ENCODE measurements at regions not wholly inside any gene's neighbourhood (a gene's known extent, or its start where the extent isn't known, plus 50 kb on each side); places are given as distances from the start of the nearest gene placed in this dataset.

- Histone ChIP-seq H4K20me1 (ENCODE audit: low read depth) (no peaks in the 10 kb centered on the region), H3K27me3 (no peaks in the 10 kb centered on the region), H3K79me2 (ENCODE audit: low read depth) (no peaks in the 10 kb centered on the region), H3K4me3 (no peak overlapping the region), H3K4me2 (no peak overlapping the region), H3K9me3 (ENCODE audit: low read depth) (no peaks in the 10 kb centered on the region), H3K27ac (no peak overlapping the region), H3K9ac (no peak overlapping the region), H3K36me3 (no peaks in the 10 kb centered on the region), H2AFZ (replicated peaks) (no peak overlapping the region), H3F3A (ENCODE audit: low read depth) (no peaks in the 10 kb centered on the region), H3K4me1 (no peaks in the 10 kb centered on the region)
- no peak for DNase-seq (ENCODE audit: low spot score)
- Mint-ChIP-seq H3K4me3 (no peak overlapping the region), H3K27ac (no peak overlapping the region), H3K4me1 (peaks cover 4% of the 10 kb centered on the region), H3K36me3 (no peaks in the 10 kb centered on the region), H3K9me3 (no peaks in the 10 kb centered on the region), H3K27me3 (ENCODE audit: insufficient read depth, low read depth) (no peaks in the 10 kb centered on the region)
- TF ChIP-seq EZH2 (IDR thresholded peaks at IDR 0.05) (no peak), CTCF (IDR thresholded peaks at IDR 0.05) (no peak), EZH2phosphoT487 (IDR thresholded peaks at IDR 0.05) (no peak)
Measured at GRCh38 chr10:8817299-8817698, 762.8 kb downstream of the GATA3 start.

GRCh38 chr10:8825611-8826010, 771.1 kb downstream of the GATA3 start:
- Mint-ChIP-seq H3K4me1 (no peaks in the 10 kb centered on the region), H3K4me3 (no peak overlapping the region), H3K27ac (no peak overlapping the region), H3K9me3 (no peaks in the 10 kb centered on the region), H3K36me3 (no peaks in the 10 kb centered on the region), H3K27me3 (ENCODE audit: insufficient read depth, low read depth) (no peaks in the 10 kb centered on the region)
- no peak for TF ChIP-seq EZH2 (IDR thresholded peaks at IDR 0.05)
- no peak for TF ChIP-seq EZH2phosphoT487 (IDR thresholded peaks at IDR 0.05)
- no peak for TF ChIP-seq CTCF (IDR thresholded peaks at IDR 0.05)
- H3F3A ChIP-seq (ENCODE audit: low read depth), result no peaks in the 10 kb centered on the region
- H3K4me1 ChIP-seq, result no peaks in the 10 kb centered on the region
- H3K79me2 ChIP-seq (ENCODE audit: low read depth), result no peaks in the 10 kb centered on the region
- no peak overlapping the region for H2AFZ ChIP-seq (replicated peaks)
- no peak overlapping the region for H3K9ac ChIP-seq
- DNase-seq (ENCODE audit: low spot score), result no peak
- H3K4me2 ChIP-seq, result no peak overlapping the region
- no peak overlapping the region for H3K4me3 ChIP-seq
- H3K27ac ChIP-seq, result no peak overlapping the region
- H3K36me3 ChIP-seq, result no peaks in the 10 kb centered on the region
- H4K20me1 ChIP-seq (ENCODE audit: low read depth), result no peaks in the 10 kb centered on the region
- H3K27me3 ChIP-seq, result no peaks in the 10 kb centered on the region
- H3K9me3 ChIP-seq (ENCODE audit: low read depth), result no peaks in the 10 kb centered on the region

GRCh38 chr10:8829592-8829991, 775.1 kb downstream of the GATA3 start:
- H3K27me3 Mint-ChIP-seq (ENCODE audit: insufficient read depth, low read depth), result no peaks in the 10 kb centered on the region
- TF ChIP-seq EZH2 (IDR thresholded peaks at IDR 0.05) (no peak), CTCF (IDR thresholded peaks at IDR 0.05) (no peak), EZH2phosphoT487 (IDR thresholded peaks at IDR 0.05) (no peak)
- Histone ChIP-seq H3K79me2 (ENCODE audit: low read depth) (no peaks in the 10 kb centered on the region), H4K20me1 (ENCODE audit: low read depth) (no peaks in the 10 kb centered on the region), H3K4me1 (no peaks in the 10 kb centered on the region), H3K27me3 (peaks cover 3% of the 10 kb centered on the region), H3K4me2 (no peak overlapping the region), H3K27ac (no peak overlapping the region), H3K36me3 (no peaks in the 10 kb centered on the region), H2AFZ (replicated peaks) (no peak overlapping the region), H3F3A (ENCODE audit: low read depth) (no peaks in the 10 kb centered on the region), H3K9me3 (ENCODE audit: low read depth) (no peaks in the 10 kb centered on the region), H3K4me3 (no peak overlapping the region), H3K9ac (no peak overlapping the region)
- H3K4me3 Mint-ChIP-seq, result no peak overlapping the region
- no peaks in the 10 kb centered on the region for H3K4me1 Mint-ChIP-seq
- H3K27ac Mint-ChIP-seq, result no peak overlapping the region
- no peaks in the 10 kb centered on the region for H3K36me3 Mint-ChIP-seq
- no peaks in the 10 kb centered on the region for H3K9me3 Mint-ChIP-seq
- DNase-seq (ENCODE audit: low spot score), result no peak

GRCh38 chr10:8830048-8830447, 775.6 kb downstream of the GATA3 start:
- no peaks in the 10 kb centered on the region for H3K36me3 ChIP-seq
- peaks cover 3% of the 10 kb centered on the region for H3K27me3 ChIP-seq
- no peaks in the 10 kb centered on the region for H3K4me1 ChIP-seq
- H3K9ac ChIP-seq, result no peak overlapping the region
- no peaks in the 10 kb centered on the region for H3K9me3 ChIP-seq (ENCODE audit: low read depth)
- H3K27ac ChIP-seq, result no peak overlapping the region
- DNase-seq (ENCODE audit: low spot score), result no peak
- TF ChIP-seq EZH2 (IDR thresholded peaks at IDR 0.05), result no peak
- TF ChIP-seq EZH2phosphoT487 (IDR thresholded peaks at IDR 0.05), result no peak
- no peak for TF ChIP-seq CTCF (IDR thresholded peaks at IDR 0.05)
- no peaks in the 10 kb centered on the region for H4K20me1 ChIP-seq (ENCODE audit: low read depth)
- H3K9me3 Mint-ChIP-seq, result no peaks in the 10 kb centered on the region
- no peaks in the 10 kb centered on the region for H3K36me3 Mint-ChIP-seq
- no peak overlapping the region for H3K4me3 ChIP-seq
- no peak overlapping the region for H3K27ac Mint-ChIP-seq
- H3K4me2 ChIP-seq, result no peak overlapping the region
- H2AFZ ChIP-seq (replicated peaks), result no peak overlapping the region
- no peaks in the 10 kb centered on the region for H3K79me2 ChIP-seq (ENCODE audit: low read depth)
- H3K27me3 Mint-ChIP-seq (ENCODE audit: insufficient read depth, low read depth), result no peaks in the 10 kb centered on the region
- H3K4me3 Mint-ChIP-seq, result no peak overlapping the region
- no peaks in the 10 kb centered on the region for H3F3A ChIP-seq (ENCODE audit: low read depth)
- H3K4me1 Mint-ChIP-seq, result no peaks in the 10 kb centered on the region

Data from neural progenitor cell (in vitro differentiated cells).